ENCODE measurements at regions not wholly inside any gene's neighbourhood (a gene's known extent, or its start where the extent isn't known, plus 50 kb on each side); places are given as distances from the start of the nearest gene placed in this dataset.

- Mint-ChIP-seq H3K27ac (no peak overlapping the region), H3K4me1 (ENCODE audit: low read depth) (no peaks in the 10 kb centered on the region), H3K36me3 (ENCODE audit: low read depth) (no peaks in the 10 kb centered on the region), H3K27me3 (ENCODE audit: low read depth) (no peaks in the 10 kb centered on the region), H3K9me3 (no peaks in the 10 kb centered on the region), H3K4me3 (ENCODE audit: low read depth) (no peak overlapping the region)
- no peak for DNase-seq (ENCODE audit: low spot score)
- intact Hi-C loops (cut with micrococcal nuclease), result no loop called here
Measured at GRCh38 chrX:68936126-68936525, 107.3 kb downstream of the EFNB1 start.

DNA sequence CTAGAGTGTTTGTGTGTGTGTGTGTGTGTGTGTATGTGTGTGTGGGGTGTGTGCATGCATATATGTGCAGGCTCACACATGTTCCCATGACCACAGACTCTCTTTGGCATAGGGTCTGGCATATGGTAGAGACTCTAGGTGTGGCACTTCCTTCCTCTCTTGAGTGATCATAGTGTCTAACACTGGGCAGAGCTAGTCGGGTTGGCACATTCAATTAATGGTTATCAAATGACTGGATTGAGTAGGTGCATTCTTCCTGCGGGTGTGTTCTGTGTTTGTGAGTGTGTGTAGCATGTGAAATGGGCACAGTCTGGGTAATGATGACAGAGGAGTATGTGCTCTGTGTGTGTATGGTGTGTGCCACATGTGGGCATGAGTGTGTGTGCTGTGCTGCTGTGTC, 106.5 kb downstream of the EFNB1 start:
- no peaks in the 10 kb centered on the region for H3K27me3 Mint-ChIP-seq (ENCODE audit: low read depth)
- H3K36me3 Mint-ChIP-seq (ENCODE audit: low read depth), result no peaks in the 10 kb centered on the region
- no peak for DNase-seq (ENCODE audit: low spot score)
- H3K27ac Mint-ChIP-seq, result no peak overlapping the region
- no peak overlapping the region for H3K4me3 Mint-ChIP-seq (ENCODE audit: low read depth)
- intact Hi-C loops (cut with micrococcal nuclease), result no loop called here
- no peaks in the 10 kb centered on the region for H3K9me3 Mint-ChIP-seq
- H3K4me1 Mint-ChIP-seq (ENCODE audit: low read depth), result no peaks in the 10 kb centered on the region

DNA sequence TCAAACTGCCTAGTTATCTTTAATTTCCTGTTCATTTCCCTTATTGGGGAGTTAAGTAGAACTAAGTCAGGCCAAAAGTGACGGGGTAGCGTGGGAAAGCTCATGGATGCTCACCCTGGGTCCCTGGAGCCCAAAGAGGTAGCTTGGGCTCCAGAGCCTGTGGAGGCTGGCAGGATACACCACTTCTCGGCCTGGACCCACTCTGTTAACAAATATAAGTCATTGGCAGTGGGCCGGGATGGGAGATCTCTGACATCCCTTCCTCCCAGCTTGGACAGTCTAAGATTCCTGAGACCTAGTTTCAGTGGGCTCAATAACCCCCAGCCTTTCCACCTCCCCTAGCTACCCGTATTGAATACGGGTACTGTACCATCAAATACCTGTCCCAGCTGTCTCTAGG, 106.1 kb downstream of the EFNB1 start:
- intact Hi-C loops (cut with micrococcal nuclease), result no loop called here
- Mint-ChIP-seq H3K4me3 (ENCODE audit: low read depth) (no peak overlapping the region), H3K36me3 (ENCODE audit: low read depth) (no peaks in the 10 kb centered on the region), H3K27ac (no peak overlapping the region), H3K4me1 (ENCODE audit: low read depth) (no peaks in the 10 kb centered on the region), H3K27me3 (ENCODE audit: low read depth) (no peaks in the 10 kb centered on the region), H3K9me3 (no peaks in the 10 kb centered on the region)
- DNase-seq (ENCODE audit: low spot score), result no peak

GRCh38 chrX:68934421-68934820, 105.6 kb downstream of the EFNB1 start:
- Mint-ChIP-seq H3K4me1 (ENCODE audit: low read depth) (no peaks in the 10 kb centered on the region), H3K4me3 (ENCODE audit: low read depth) (no peak overlapping the region), H3K27me3 (ENCODE audit: low read depth) (no peaks in the 10 kb centered on the region), H3K36me3 (ENCODE audit: low read depth) (no peaks in the 10 kb centered on the region), H3K27ac (no peak overlapping the region), H3K9me3 (no peaks in the 10 kb centered on the region)
- DNase-seq (ENCODE audit: low spot score), result no peak
- intact Hi-C loops (cut with micrococcal nuclease), result no loop called here

DNA sequence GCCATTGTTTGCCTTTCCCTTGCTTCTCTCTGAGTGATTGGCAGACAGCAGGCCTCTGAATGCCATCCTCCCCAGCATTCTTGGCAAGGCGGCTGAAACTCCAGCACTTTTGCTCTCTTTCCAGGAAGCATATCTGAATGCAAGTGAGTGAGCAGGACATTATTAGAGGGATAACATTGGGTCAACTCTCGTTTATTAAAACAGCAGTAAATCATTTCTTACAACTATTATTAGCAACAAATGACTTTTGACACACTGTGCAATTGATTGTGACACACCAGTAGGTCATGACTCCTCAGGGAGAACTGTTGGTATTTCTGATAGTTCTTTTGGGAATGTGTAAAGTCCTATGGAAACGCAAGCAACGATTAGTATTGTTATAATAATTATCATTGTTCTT, 103.8 kb downstream of the EFNB1 start:
- DNase-seq (ENCODE audit: low spot score), result no peak
- no peak overlapping the region for H3K4me3 Mint-ChIP-seq (ENCODE audit: low read depth)
- no peaks in the 10 kb centered on the region for H3K9me3 Mint-ChIP-seq
- no peaks in the 10 kb centered on the region for H3K27me3 Mint-ChIP-seq (ENCODE audit: low read depth)
- intact Hi-C loops (cut with micrococcal nuclease), result no loop called here
- H3K27ac Mint-ChIP-seq, result no peak overlapping the region
- H3K4me1 Mint-ChIP-seq (ENCODE audit: low read depth), result no peaks in the 10 kb centered on the region
- H3K36me3 Mint-ChIP-seq (ENCODE audit: low read depth), result no peaks in the 10 kb centered on the region

GRCh38 chrX:68931345-68931744, 102.5 kb downstream of the EFNB1 start:
- no peaks in the 10 kb centered on the region for H3K9me3 Mint-ChIP-seq
- no peak overlapping the region for H3K4me3 Mint-ChIP-seq (ENCODE audit: low read depth)
- no peak overlapping the region for H3K27ac Mint-ChIP-seq
- H3K4me1 Mint-ChIP-seq (ENCODE audit: low read depth), result no peaks in the 10 kb centered on the region
- no peaks in the 10 kb centered on the region for H3K27me3 Mint-ChIP-seq (ENCODE audit: low read depth)
- DNase-seq (ENCODE audit: low spot score), result no peak
- intact Hi-C loops (cut with micrococcal nuclease), result no loop called here
- no peaks in the 10 kb centered on the region for H3K36me3 Mint-ChIP-seq (ENCODE audit: low read depth)

DNA sequence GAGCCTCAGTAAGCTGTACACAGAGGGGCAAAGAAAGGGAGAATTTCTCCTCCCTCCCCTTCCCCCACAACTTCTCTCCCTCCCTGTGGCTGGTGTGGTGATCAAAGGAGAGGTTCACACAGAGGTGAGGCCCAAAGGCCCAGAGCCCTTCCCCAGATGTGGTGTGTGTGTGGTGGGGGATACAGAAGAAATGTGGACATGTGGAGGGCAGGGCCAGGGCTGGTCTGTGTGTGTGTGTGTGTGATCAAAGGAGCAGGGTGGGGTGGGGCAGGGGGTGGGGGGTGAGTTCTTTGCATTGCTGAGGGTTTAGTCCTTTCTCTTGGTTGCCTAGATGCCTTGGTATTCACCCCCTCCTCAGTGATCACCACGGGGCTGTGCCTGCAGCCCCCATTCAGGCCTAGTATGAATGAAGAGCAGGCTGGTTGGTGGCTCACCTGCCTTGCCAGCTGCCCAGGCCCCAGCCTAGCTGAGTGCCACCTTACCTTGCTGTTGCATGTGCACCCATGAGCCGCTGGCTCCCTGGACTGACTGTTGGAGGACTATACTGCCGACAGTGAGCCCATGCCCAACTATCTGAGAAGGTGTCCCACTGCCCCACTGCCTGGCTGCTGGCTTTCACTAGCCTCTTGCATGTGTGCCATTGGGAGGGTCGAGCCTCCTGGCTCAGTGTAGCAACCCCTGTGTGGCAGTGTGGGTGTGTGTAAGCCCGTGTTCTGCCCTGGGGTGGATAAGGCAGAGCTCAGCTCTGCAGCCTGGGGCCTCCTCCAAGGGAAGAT, 101.9 kb downstream of the EFNB1 start:
- intact Hi-C loops (cut with micrococcal nuclease), result no loop called here
- H3K9me3 Mint-ChIP-seq, result no peaks in the 10 kb centered on the region
- no peak overlapping the region for H3K4me3 Mint-ChIP-seq (ENCODE audit: low read depth)
- no peaks in the 10 kb centered on the region for H3K36me3 Mint-ChIP-seq (ENCODE audit: low read depth)
- H3K4me1 Mint-ChIP-seq (ENCODE audit: low read depth), result no peaks in the 10 kb centered on the region
- no peak overlapping the region for H3K27ac Mint-ChIP-seq
- H3K27me3 Mint-ChIP-seq (ENCODE audit: low read depth), result no peaks in the 10 kb centered on the region
- DNase-seq (ENCODE audit: low spot score), result no peak

DNA sequence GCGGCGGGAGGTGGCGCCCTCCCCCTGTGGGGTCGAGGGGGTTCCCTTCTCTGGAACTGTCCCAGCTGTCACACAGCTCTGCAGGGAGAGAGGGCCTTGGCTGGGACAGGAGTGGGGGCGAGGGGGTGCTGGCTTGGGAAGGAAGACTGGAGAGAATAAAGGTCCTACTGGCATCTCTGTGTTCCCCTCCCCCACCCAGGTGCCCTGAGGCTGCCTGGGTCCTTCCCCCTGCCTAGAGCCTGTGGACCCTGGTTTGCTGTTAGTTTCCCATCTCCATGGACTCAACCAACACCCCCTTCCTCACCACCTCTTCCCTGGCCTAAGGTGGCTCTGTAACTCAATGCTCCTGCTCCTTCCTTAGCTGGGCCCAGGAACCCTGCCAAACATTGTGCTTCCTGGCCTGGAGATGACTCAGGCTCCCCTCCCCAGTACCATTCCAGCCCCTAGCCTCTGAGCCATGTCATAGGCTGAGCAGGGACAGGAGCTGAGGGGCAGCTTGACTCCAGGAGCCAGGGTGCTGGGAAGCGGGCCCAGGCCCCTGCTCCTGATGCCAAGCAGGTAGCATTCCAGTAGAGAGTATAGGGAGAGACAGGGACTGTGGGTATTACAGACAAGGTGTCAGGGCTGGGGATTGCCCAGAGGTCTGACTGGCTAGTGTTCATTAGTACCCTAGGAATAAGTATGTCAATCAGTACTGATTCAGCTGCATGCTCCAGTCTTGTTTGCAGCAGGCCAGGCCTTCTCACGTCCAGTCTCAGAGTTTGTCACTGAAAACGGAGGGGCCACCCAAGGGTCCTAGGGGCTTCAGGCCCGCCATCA, 100.7 kb downstream of the EFNB1 start:
- no peak for DNase-seq (ENCODE audit: low spot score)
- H3K27ac Mint-ChIP-seq, result no peak overlapping the region
- intact Hi-C loops (cut with micrococcal nuclease), result no loop called here
- no peak overlapping the region for H3K4me3 Mint-ChIP-seq (ENCODE audit: low read depth)
- no peaks in the 10 kb centered on the region for H3K4me1 Mint-ChIP-seq (ENCODE audit: low read depth)
- H3K36me3 Mint-ChIP-seq (ENCODE audit: low read depth), result no peaks in the 10 kb centered on the region
- no peaks in the 10 kb centered on the region for H3K27me3 Mint-ChIP-seq (ENCODE audit: low read depth)
- H3K9me3 Mint-ChIP-seq, result no peaks in the 10 kb centered on the region

GRCh38 chrX:68928401-68928800, 99.6 kb downstream of the EFNB1 start:
- no peak for DNase-seq (ENCODE audit: low spot score)
- Mint-ChIP-seq H3K27ac (no peak overlapping the region), H3K36me3 (ENCODE audit: low read depth) (no peaks in the 10 kb centered on the region), H3K4me1 (ENCODE audit: low read depth) (no peaks in the 10 kb centered on the region), H3K4me3 (ENCODE audit: low read depth) (no peak overlapping the region), H3K27me3 (ENCODE audit: low read depth) (no peaks in the 10 kb centered on the region), H3K9me3 (no peaks in the 10 kb centered on the region)
- intact Hi-C loops (cut with micrococcal nuclease), result no loop called here

GRCh38 chrX:68927178-68927577, 98.4 kb downstream of the EFNB1 start:
- Mint-ChIP-seq H3K36me3 (ENCODE audit: low read depth) (no peaks in the 10 kb centered on the region), H3K4me1 (ENCODE audit: low read depth) (no peaks in the 10 kb centered on the region), H3K4me3 (ENCODE audit: low read depth) (no peak overlapping the region), H3K27ac (no peak overlapping the region), H3K9me3 (no peaks in the 10 kb centered on the region), H3K27me3 (ENCODE audit: low read depth) (no peaks in the 10 kb centered on the region)
- DNase-seq (ENCODE audit: low spot score), result no peak
- intact Hi-C loops (cut with micrococcal nuclease), result no loop called here

DNA sequence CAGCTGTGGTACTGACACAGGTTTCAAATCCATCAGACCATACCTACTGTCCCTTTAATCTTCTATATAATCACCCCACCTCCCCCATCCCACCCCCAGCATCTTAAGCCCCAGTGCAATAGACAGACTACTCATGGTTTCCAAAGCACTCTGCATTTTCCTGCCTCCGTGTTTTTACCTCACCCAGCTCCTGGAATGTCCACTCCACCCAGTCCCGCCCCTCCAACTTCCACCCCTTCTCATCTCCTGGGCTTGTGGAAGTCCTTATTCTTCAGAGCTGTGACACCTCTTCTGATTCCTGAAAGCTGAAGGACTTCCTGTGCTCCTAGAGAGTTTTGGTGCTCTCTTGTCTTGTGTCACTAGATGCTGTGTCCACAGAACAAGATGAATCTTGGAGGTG, 94.3 kb downstream of the EFNB1 start:
- DNase-seq (ENCODE audit: low spot score), result no peak
- no peak overlapping the region for H3K4me3 Mint-ChIP-seq (ENCODE audit: low read depth)
- no peak overlapping the region for H3K27ac Mint-ChIP-seq
- no peaks in the 10 kb centered on the region for H3K36me3 Mint-ChIP-seq (ENCODE audit: low read depth)
- no peaks in the 10 kb centered on the region for H3K27me3 Mint-ChIP-seq (ENCODE audit: low read depth)
- intact Hi-C loops (cut with micrococcal nuclease), result no loop called here
- H3K9me3 Mint-ChIP-seq, result no peaks in the 10 kb centered on the region
- no peaks in the 10 kb centered on the region for H3K4me1 Mint-ChIP-seq (ENCODE audit: low read depth)

GRCh38 chrX:68922013-68922412, 93.2 kb downstream of the EFNB1 start:
- Mint-ChIP-seq H3K4me3 (ENCODE audit: low read depth) (no peak overlapping the region), H3K4me1 (ENCODE audit: low read depth) (no peaks in the 10 kb centered on the region), H3K27ac (no peak overlapping the region), H3K27me3 (ENCODE audit: low read depth) (no peaks in the 10 kb centered on the region), H3K9me3 (no peaks in the 10 kb centered on the region), H3K36me3 (ENCODE audit: low read depth) (no peaks in the 10 kb centered on the region)
- DNase-seq (ENCODE audit: low spot score), result no peak
- intact Hi-C loops (cut with micrococcal nuclease), result no loop called here

DNA sequence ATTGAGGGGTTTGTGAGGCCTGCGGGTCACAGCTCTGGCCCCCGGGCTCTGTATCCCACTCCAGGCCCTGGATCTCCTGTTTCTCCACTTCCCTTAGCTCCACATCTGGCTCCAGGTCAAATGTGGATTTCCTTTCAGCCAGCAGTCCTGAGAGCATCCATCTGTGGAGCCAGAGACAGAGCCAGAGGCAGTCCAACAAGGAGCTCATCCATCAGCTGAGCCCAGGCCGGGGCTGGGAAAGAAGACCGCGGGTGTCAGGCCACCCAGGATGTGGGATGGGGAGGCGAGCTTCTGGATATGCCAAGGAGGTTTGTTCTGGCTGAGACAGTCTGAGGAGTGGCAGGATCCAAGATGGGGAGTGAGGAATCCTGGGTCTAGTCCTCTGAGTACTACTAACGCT, 91.7 kb downstream of the EFNB1 start:
- Mint-ChIP-seq H3K4me3 (ENCODE audit: low read depth) (no peak overlapping the region), H3K4me1 (ENCODE audit: low read depth) (peaks cover 4% of the 10 kb centered on the region), H3K9me3 (no peaks in the 10 kb centered on the region), H3K27me3 (ENCODE audit: low read depth) (no peaks in the 10 kb centered on the region), H3K36me3 (ENCODE audit: low read depth) (no peaks in the 10 kb centered on the region), H3K27ac (no peak overlapping the region)
- intact Hi-C loops (cut with micrococcal nuclease), result no loop called here
- no peak for DNase-seq (ENCODE audit: low spot score)
